ENCODE measurements at regions not wholly inside any gene's neighbourhood (a gene's known extent, or its start where the extent isn't known, plus 50 kb on each side); places are given as distances from the start of the nearest gene placed in this dataset.

- no peak for TF ChIP-seq CTCF (IDR thresholded peaks at IDR 0.05)
Measured at GRCh38 chr3:117128872-117129271, 419.3 kb downstream of the TUSC7 start.

- no peak for TF ChIP-seq CTCF (IDR thresholded peaks at IDR 0.05)
Measured at GRCh38 chr3:117129516-117129915, 419.9 kb downstream of the TUSC7 start.

GRCh38 chr3:117130222-117130621 is 420.6 kb downstream of the TUSC7 start:
- no peak for TF ChIP-seq CTCF (IDR thresholded peaks at IDR 0.05)

GRCh38 chr3:117131259-117131658 is 421.7 kb downstream of the TUSC7 start:
- no peak for TF ChIP-seq CTCF (IDR thresholded peaks at IDR 0.05)

- TF ChIP-seq CTCF (IDR thresholded peaks at IDR 0.05) = no peak
Measured at GRCh38 chr3:117133066-117133465, 423.5 kb downstream of the TUSC7 start.

- TF ChIP-seq CTCF (IDR thresholded peaks at IDR 0.05) = no peak
Measured at GRCh38 chr3:117135207-117135606, 425.6 kb downstream of the TUSC7 start.

GRCh38 chr3:117136003-117136402 is 426.4 kb downstream of the TUSC7 start:
- no peak for TF ChIP-seq CTCF (IDR thresholded peaks at IDR 0.05)

GRCh38 chr3:117137065-117137464 is 427.5 kb downstream of the TUSC7 start:
- TF ChIP-seq CTCF (IDR thresholded peaks at IDR 0.05) = no peak

Measured in LNCAP (cell line).